HG02973 (cell line): ENCODE measurements at regions not wholly inside any gene's neighbourhood (a gene's known extent, or its start where the extent isn't known, plus 50 kb on each side); places are given as distances from the start of the nearest gene placed in this dataset.

Source experiments
- ATAC-seq: cut with Tn5 transposase; IDR thresholded peaks from one replicate; pipeline ENCODE4 v1.9.1; 2021; ENCODE audit warnings: moderate library complexity; ENCODE audit not compliant: unreplicated experiment

GRCh38 chr9:26744191-26744965, 148.2 kb downstream of the CAAP1 start:
- ATAC-seq, result no peak

- no peak for ATAC-seq
These were observed 149.7 kb downstream of the CAAP1 start for GRCh38 chr9:26742828-26743476.

GRCh38 chr9:26735160-26735559, 157.4 kb downstream of the CAAP1 start:
- no peak for ATAC-seq

DNA sequence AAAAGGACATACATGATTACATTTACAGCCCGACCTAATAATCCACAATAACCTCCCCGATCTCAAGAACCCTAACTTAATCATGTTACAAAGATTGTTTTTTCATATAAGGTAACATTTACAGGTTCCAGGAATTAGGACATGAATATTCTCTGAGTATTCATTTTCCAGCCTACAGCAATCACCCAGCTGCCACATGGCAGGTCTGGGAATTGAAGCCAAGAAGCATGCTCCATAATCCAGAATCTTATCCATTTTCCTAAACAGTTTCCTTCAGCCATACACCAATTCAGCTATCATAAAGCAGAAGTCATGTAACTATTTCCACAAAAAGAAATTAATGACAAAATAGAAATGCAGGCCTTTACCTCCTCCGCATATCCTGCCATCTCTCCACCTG, 163.4 kb downstream of the CAAP1 start:
- ATAC-seq, result no peak

- peak; percentile 64 for ATAC-seq
These were observed 165.1 kb downstream of the CAAP1 start for GRCh38 chr9:26727471-26727870.

- ATAC-seq, result no peak
These were observed 167.0 kb downstream of the CAAP1 start for GRCh38 chr9:26725573-26725972.

DNA sequence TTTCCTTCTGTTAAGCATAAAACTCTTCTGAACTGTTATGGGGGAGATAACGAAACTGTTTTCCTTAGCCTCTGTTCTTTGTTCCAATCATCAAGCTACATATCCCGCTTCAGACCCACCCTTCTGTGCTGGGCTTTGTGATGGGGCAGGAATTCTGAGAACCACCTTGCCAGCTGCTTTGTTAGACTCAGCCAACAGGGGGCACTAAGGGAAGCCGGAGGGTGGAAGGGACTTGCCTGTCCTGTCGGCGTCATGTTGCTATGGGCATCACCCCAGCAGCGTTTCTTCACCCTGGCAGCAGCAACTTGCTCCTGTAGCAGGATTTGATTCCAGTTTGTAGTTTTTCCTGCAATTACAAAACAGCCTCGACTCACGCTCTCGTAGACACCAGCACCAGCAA, 169.1 kb downstream of the CAAP1 start:
- ATAC-seq, result no peak

GRCh38 chr9:26722755-26723154, 169.8 kb downstream of the CAAP1 start:
- ATAC-seq, result no peak

- no peak for ATAC-seq
These were observed 182.6 kb downstream of the CAAP1 start for GRCh38 chr9:26710008-26710407.

GRCh38 chr9:26706223-26706622, 186.4 kb downstream of the CAAP1 start:
- no peak for ATAC-seq

- no peak for ATAC-seq
These were observed 197.3 kb downstream of the CAAP1 start for GRCh38 chr9:26695298-26695622.

- ATAC-seq, result no peak
These were observed 198.0 kb downstream of the CAAP1 start for GRCh38 chr9:26694381-26695297.

- ATAC-seq, result no peak
These were observed 203.6 kb downstream of the CAAP1 start for GRCh38 chr9:26689041-26689440.

DNA sequence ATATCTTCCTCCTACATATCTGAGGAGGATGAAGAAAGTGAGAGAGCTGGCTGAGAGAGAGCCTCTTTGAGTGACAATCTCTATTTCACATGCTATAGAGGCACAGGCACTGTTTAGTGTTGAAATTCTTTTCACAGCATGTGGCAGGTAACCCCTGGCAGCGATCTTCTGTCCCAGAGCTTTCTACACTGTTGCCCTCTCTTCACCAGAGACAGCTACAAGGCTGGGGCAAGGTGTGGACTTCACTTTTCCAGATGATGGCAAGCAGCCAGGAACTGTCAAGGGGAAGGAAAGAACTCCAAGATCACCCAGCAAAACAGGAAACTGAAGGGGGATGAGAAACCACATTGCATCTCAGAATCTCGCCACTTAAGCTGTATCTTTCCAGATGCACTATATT, 205.2 kb downstream of the CAAP1 start:
- no peak for ATAC-seq

DNA sequence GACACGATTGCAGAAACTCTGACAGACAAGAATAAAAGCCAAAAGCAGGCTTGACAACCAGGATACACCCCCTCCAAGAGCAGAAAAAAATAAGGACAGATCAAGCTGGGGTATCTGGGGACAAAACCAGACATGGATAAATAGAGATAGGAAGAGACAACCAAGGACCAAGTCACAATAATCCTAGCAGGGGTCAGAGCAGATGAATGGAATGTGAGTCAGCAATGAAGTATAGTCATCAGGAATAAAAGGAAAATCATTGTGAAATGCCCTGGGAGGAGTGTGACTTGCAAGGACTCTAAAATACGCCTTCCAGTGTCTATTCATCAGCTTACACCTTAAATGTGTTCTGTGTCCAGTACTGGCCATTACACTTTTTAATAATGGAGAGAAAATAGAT, 206.8 kb downstream of the CAAP1 start:
- no peak for ATAC-seq

GRCh38 chr9:26684029-26684428, 208.6 kb downstream of the CAAP1 start:
- no peak for ATAC-seq

DNA sequence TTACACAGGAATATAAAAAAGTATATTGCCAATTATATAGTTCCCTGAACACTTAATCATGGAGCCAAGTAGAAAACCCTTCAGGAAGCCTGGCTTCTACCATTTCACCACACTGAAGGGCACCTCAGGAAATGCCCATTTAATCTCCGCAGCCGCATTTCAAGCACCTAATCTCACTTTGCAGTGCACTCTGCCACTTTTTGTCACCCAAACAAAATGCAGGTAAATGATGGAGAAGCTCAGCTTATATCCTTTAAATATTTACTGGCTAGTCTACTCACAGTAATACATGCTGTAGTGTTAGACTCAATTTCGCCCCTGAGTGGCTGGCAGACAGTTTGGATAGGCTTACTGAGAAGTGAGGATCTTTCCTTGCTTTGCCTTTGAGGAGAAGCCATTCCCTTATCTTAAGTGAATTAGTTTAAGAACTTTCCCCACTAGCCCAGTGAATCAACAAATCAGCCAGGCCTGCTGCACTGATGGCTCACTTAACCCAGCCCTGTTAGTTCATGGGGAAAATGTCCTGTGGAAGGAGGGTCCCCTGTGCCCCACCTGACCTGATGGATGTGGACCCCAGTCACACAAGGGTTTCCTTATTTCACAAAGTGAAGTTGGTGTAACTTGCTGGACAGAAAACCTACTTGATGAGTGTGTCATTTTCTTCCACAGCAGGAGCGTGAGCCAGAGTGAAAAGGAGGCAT, 209.7 kb downstream of the CAAP1 start:
- no peak for ATAC-seq

GRCh38 chr9:26682041-26682440, 210.6 kb downstream of the CAAP1 start:
- no peak for ATAC-seq

DNA sequence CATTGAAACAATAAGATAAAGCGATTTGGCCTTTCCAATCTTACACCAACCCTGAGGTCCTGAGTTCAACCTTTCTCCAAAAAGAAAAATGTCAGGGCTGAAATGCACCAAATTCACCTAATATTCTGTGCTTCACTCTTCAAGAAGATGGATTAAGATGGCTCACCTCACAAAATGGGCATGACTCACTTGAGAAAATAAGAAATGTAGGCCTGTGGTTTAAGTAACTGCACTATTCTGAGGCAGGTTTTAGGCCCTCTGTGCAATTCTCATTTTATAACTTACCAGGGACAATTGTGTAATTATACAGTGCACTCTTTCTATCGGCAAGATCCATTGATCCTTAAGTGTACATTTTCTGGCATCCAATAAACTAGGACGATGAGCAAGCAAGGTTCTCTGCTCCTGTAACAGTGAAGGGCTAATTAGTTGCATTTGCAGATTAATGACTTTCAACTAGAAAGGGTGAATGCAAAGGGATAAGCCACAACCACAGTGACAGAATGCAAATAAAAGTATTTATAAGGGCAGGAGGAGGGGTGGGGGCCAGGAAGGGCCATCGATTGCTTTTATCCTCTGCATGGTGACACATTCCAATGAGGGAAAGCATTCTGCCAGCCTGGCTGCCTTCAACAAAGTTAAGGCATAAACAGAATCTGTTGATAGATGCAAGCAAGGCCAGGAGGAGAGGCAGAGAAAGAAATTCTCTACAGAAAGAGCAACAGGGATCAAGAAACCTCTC, 214.5 kb downstream of the CAAP1 start:
- ATAC-seq, result no peak

GRCh38 chr9:26675035-26675434, 217.6 kb downstream of the CAAP1 start:
- no peak for ATAC-seq
